GM21526 (cell line): ENCODE measurements at regions not wholly inside any gene's neighbourhood (a gene's known extent, or its start where the extent isn't known, plus 50 kb on each side); places are given as distances from the start of the nearest gene placed in this dataset.
A peak's percentile ranks its signal among the peaks of the same experiment; 100 is the strongest.
"Not testable (repeated sequence)": the region's sequence is repeated elsewhere in the genome, so short reads cannot be mapped to it uniquely, and the experiment has no call there.

ENCODE experiments used
- ATAC-seq: cut with Tn5 transposase; IDR thresholded peaks from one replicate; pipeline ENCODE4 v1.9.1; 2021; ENCODE audit warnings: moderate library complexity; ENCODE audit not compliant: unreplicated experiment, low FRiP score

- not testable (repeated sequence) for ATAC-seq
Measured at GRCh38 chr1:199030541-199030940, 391.7 kb downstream of the PTPRC start.

GRCh38 chr1:199031170-199031569 is 392.3 kb downstream of the PTPRC start:
- not testable (repeated sequence) for ATAC-seq

GRCh38 chr1:199032479-199032878 is 393.6 kb downstream of the PTPRC start:
- not testable (repeated sequence) for ATAC-seq

- no peak for ATAC-seq
Measured at GRCh38 chr1:199033661-199034060, 394.8 kb downstream of the PTPRC start.

GRCh38 chr1:199038156-199038555 is 399.3 kb downstream of the PTPRC start:
- no peak for ATAC-seq

GRCh38 chr1:199040076-199040905 is 401.5 kb downstream of the PTPRC start:
- no peak for ATAC-seq

- peak; percentile 99 for ATAC-seq
Measured at GRCh38 chr1:199041173-199041914, 402.5 kb downstream of the PTPRC start.

- no peak for ATAC-seq
Measured at GRCh38 chr1:199042193-199042592, 403.4 kb downstream of the PTPRC start.

GRCh38 chr1:199044191-199044590 is 405.4 kb downstream of the PTPRC start:
- no peak for ATAC-seq

- ATAC-seq, result no peak
Measured at GRCh38 chr1:199046618-199047017, 407.8 kb downstream of the PTPRC start.

- no peak for ATAC-seq
Measured at GRCh38 chr1:199054694-199055093, 415.9 kb downstream of the PTPRC start.

- no peak for ATAC-seq
Measured at GRCh38 chr1:199057322-199057721, 418.5 kb downstream of the PTPRC start.

- no peak for ATAC-seq
Measured at GRCh38 chr1:199058281-199058680, 419.4 kb downstream of the PTPRC start.

- no peak for ATAC-seq
Measured at GRCh38 chr1:199064971-199065370, 426.1 kb downstream of the PTPRC start.

GRCh38 chr1:199067483-199067882 is 428.6 kb downstream of the PTPRC start:
- ATAC-seq, result peak; percentile 97

GRCh38 chr1:199071080-199071479 is 432.2 kb downstream of the PTPRC start:
- no peak for ATAC-seq

- ATAC-seq, result no peak
Measured at GRCh38 chr1:199073166-199073565, 434.3 kb downstream of the PTPRC start.

GRCh38 chr1:199075792-199076191 is 437.0 kb downstream of the PTPRC start:
- no peak for ATAC-seq

GRCh38 chr1:199079994-199080393 is 441.2 kb downstream of the PTPRC start:
- no peak for ATAC-seq

GRCh38 chr1:199081739-199082138 is 442.9 kb downstream of the PTPRC start:
- ATAC-seq, result peak; percentile 75

- ATAC-seq, result no peak
Measured at GRCh38 chr1:199082778-199083389, 444.0 kb downstream of the PTPRC start.
